ENCODE measurements at regions not wholly inside any gene's neighbourhood (a gene's known extent, or its start where the extent isn't known, plus 50 kb on each side); places are given as distances from the start of the nearest gene placed in this dataset.

GRCh38 chr5:4345850-4346249 lies 750.2 kb downstream of the IRX1 start:
- DNase-seq (ENCODE audit: low read depth): no peak
- no peak overlapping the region for H3K4me3 ChIP-seq (ENCODE audit: low read depth, low read length)
- no peak for TF ChIP-seq CTCF (IDR thresholded peaks at IDR 0.05; ENCODE audit: control insufficient read depth, extremely low read depth, insufficient read depth)

- no peak for TF ChIP-seq CTCF (IDR thresholded peaks at IDR 0.05; ENCODE audit: control insufficient read depth, extremely low read depth, insufficient read depth)
- no peak for DNase-seq (ENCODE audit: low read depth)
These were observed 752.8 kb downstream of the IRX1 start for GRCh38 chr5:4348423-4348822.

GRCh38 chr5:4348919-4349318 lies 753.3 kb downstream of the IRX1 start:
- DNase-seq (ENCODE audit: low read depth): no peak
- no peak overlapping the region for H3K4me3 ChIP-seq (ENCODE audit: low read depth, low read length)
- no peak for TF ChIP-seq CTCF (IDR thresholded peaks at IDR 0.05; ENCODE audit: control insufficient read depth, extremely low read depth, insufficient read depth)

More at GRCh38 chr5:4348423-4348822, 752.8 kb downstream of the IRX1 start:
- H3K4me3 ChIP-seq (ENCODE audit: low read depth, low read length): no peak overlapping the region

- TF ChIP-seq CTCF (IDR thresholded peaks at IDR 0.05; ENCODE audit: control insufficient read depth, extremely low read depth, insufficient read depth): no peak
- no peak for DNase-seq (ENCODE audit: low read depth)
- no peak overlapping the region for H3K4me3 ChIP-seq (ENCODE audit: low read depth, low read length)
These were observed 760.6 kb downstream of the IRX1 start for GRCh38 chr5:4356201-4356600.

- no peak for TF ChIP-seq CTCF (IDR thresholded peaks at IDR 0.05; ENCODE audit: control insufficient read depth, extremely low read depth, insufficient read depth)
- no peak overlapping the region for H3K4me3 ChIP-seq (ENCODE audit: low read depth, low read length)
- DNase-seq (ENCODE audit: low read depth): no peak
These were observed 764.2 kb downstream of the IRX1 start for GRCh38 chr5:4359847-4360246.

GRCh38 chr5:4361753-4362152 lies 766.1 kb downstream of the IRX1 start:
- H3K4me3 ChIP-seq (ENCODE audit: low read depth, low read length): no peak overlapping the region
- no peak for DNase-seq (ENCODE audit: low read depth)
- no peak for TF ChIP-seq CTCF (IDR thresholded peaks at IDR 0.05; ENCODE audit: control insufficient read depth, extremely low read depth, insufficient read depth)

- no peak for TF ChIP-seq CTCF (IDR thresholded peaks at IDR 0.05; ENCODE audit: control insufficient read depth, extremely low read depth, insufficient read depth)
- DNase-seq (ENCODE audit: low read depth): no peak
- H3K4me3 ChIP-seq (ENCODE audit: low read depth, low read length): no peak overlapping the region
These were observed 766.8 kb downstream of the IRX1 start for GRCh38 chr5:4362411-4362810.

Measured in LNCaP clone FGC (cell line).